ENCODE measurements at regions not wholly inside any gene's neighbourhood (a gene's known extent, or its start where the extent isn't known, plus 50 kb on each side); places are given as distances from the start of the nearest gene placed in this dataset.

DNA sequence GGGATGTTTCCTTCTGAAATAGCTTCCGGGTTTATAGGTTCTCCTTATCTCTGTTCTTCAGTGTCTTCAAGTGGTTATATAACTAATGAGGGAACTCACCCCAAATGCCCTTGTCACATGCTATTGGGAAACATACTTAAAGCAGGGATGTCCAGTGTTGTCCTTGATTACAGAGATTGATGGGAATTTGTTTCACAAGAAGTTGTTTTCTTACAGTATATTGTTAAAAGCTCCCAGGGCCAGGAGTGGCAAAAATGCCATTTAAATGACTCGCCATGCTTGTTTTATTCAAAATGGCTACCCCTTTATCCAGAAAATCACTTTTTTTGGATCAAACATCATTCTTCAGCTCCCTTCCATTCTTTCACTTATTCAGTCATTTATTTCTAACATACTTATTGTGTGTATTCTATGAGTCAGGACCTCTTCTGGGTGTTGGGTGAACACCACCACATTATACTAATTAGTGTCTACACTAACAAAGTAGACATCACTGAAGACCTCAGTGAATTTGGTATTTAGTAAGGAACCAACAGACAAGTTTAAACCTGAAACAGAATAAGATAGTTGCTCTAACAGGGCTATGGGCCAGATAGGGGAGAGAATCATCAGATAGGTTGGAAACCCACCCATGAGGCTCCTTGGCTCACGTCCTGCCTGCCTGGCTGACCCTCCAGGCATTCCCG, 791.1 kb downstream of the MAFB start:
- Histone ChIP-seq H3K9me3 (no peaks in the 10 kb centered on the region), H3K4me1 (ENCODE audit: insufficient read depth) (no peaks in the 10 kb centered on the region), H3K36me3 (no peaks in the 10 kb centered on the region), H3K4me3 (no peak overlapping the region), H3K27ac (no peak overlapping the region), H3K27me3 (no peaks in the 10 kb centered on the region)
- DNase-seq, result no peak
- intact Hi-C loops (cut with DNase I), result no loop called here
- TF ChIP-seq EP300 (IDR thresholded peaks at IDR 0.05) (no peak), POLR2A (IDR thresholded peaks at IDR 0.05) (no peak)
- TF ChIP-seq, protein P1, sequence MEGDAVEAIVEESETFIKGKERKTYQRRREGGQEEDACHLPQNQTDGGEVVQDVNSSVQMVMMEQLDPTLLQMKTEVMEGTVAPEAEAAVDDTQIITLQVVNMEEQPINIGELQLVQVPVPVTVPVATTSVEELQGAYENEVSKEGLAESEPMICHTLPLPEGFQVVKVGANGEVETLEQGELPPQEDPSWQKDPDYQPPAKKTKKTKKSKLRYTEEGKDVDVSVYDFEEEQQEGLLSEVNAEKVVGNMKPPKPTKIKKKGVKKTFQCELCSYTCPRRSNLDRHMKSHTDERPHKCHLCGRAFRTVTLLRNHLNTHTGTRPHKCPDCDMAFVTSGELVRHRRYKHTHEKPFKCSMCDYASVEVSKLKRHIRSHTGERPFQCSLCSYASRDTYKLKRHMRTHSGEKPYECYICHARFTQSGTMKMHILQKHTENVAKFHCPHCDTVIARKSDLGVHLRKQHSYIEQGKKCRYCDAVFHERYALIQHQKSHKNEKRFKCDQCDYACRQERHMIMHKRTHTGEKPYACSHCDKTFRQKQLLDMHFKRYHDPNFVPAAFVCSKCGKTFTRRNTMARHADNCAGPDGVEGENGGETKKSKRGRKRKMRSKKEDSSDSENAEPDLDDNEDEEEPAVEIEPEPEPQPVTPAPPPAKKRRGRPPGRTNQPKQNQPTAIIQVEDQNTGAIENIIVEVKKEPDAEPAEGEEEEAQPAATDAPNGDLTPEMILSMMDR (IDR thresholded peaks at IDR 0.05), result no peak
- WGBS, 3 donors, result 71 to 75% (median 73%) methylated on average over 4 of the region's 4 CpGs

DNA sequence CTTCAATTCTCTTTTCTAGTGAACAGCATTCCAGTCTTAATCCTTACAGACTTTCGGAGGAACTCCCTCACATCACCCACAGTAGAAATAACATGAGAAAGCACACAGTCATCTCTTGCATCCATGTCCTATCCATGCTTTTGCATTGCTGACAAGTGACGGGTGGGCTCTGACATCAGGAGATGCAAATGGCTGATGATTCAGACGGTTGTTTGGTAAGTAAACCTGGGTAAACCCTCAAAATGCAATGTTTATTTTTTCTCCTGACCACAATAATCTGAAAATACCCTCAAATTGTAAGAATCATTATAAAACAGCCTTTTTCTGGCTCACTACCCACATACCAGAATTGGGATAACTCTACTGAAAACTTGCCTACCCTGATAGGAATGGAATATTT, 792.0 kb downstream of the MAFB start:
- H3K27me3 ChIP-seq, result no peaks in the 10 kb centered on the region
- no peaks in the 10 kb centered on the region for H3K4me1 ChIP-seq (ENCODE audit: insufficient read depth)
- intact Hi-C loops (cut with DNase I), result no loop called here
- TF ChIP-seq POLR2A (IDR thresholded peaks at IDR 0.05) (no peak), EP300 (IDR thresholded peaks at IDR 0.05) (no peak)
- TF ChIP-seq, protein P1 (IDR thresholded peaks at IDR 0.05), result no peak
- H3K27ac ChIP-seq, result no peak overlapping the region
- no peaks in the 10 kb centered on the region for H3K36me3 ChIP-seq
- DNase-seq, result no peak
- no peaks in the 10 kb centered on the region for H3K9me3 ChIP-seq
- WGBS, 3 donors, result 61 to 79% (median 62%) methylated on average over 3 of the region's 3 CpGs
- H3K4me3 ChIP-seq, result no peak overlapping the region

DNA sequence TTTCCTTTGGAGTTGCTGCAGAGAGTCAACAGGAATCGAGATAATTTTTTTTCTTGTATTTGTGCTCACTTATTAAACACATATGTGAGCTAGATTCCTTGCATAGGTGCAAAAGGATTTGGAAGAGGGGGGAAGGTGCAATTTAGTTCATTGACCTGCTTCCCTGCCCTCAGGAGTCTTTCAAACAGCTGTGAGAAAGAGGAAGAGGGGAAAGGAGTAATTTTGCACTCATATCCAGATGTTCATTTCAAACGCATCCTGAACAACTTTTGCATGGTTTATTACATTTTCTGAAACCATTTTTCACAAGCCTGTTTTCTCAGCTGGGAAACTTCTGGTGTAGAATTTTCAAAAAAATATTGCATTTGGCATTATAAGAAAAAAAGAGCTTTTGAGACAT, 795.0 kb downstream of the MAFB start:
- no peak overlapping the region for H3K4me3 ChIP-seq
- H3K4me1 ChIP-seq (ENCODE audit: insufficient read depth), result no peaks in the 10 kb centered on the region
- intact Hi-C loops (cut with DNase I), result no loop called here
- no peak overlapping the region for H3K27ac ChIP-seq
- no peaks in the 10 kb centered on the region for H3K27me3 ChIP-seq
- no peak for DNase-seq
- TF ChIP-seq, protein P1 (IDR thresholded peaks at IDR 0.05), result no peak
- TF ChIP-seq POLR2A (IDR thresholded peaks at IDR 0.05), result no peak
- TF ChIP-seq EP300 (IDR thresholded peaks at IDR 0.05), result no peak
- WGBS, 3 donors, result 49 to 59% (median 51%) methylated on average over 2 of the region's 2 CpGs
- no peaks in the 10 kb centered on the region for H3K36me3 ChIP-seq
- no peaks in the 10 kb centered on the region for H3K9me3 ChIP-seq

DNA sequence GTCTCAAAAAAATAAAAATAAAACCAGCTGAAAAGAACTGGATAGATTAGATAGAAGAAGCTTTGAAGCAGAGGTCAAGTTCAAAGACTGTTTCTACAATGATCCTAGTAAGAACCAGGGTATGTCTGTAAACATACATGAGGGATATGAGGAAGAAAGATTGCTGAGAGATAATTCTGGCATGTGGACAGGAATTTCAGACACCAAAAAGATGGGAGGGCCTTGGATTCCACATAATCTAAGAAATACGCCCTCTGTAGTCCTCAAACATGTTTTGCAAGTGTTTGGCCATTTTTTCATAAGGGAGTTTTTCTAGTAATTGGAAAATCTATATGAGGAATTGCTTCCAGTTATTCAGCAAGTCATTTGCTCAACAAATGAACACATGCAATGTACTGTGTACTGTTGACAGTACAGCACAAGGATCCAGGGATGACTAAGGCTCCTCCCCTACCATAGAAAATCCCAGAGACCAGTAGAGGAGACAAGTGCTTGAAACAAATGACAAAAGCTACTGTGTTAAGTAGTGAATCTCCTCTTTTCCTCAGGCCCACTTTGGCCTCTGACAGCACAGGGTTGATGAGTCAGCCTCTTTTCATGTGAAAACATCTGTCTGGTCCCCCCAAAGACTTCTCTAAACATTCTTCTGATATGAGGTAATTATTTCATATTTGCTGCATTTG, 795.9 kb downstream of the MAFB start:
- no peak for TF ChIP-seq POLR2A (IDR thresholded peaks at IDR 0.05)
- TF ChIP-seq, protein P1 (IDR thresholded peaks at IDR 0.05), result no peak
- no peak for TF ChIP-seq EP300 (IDR thresholded peaks at IDR 0.05)
- no peak for DNase-seq
- H3K27ac ChIP-seq, result no peak overlapping the region
- intact Hi-C loops (cut with DNase I), result no loop called here
- no peak overlapping the region for H3K4me3 ChIP-seq
- no peaks in the 10 kb centered on the region for H3K36me3 ChIP-seq
- H3K9me3 ChIP-seq, result no peaks in the 10 kb centered on the region
- WGBS, 3 donors, result 56 to 75% (median 66%) methylated on average over 1 of the region's 1 CpG
- H3K27me3 ChIP-seq, result no peaks in the 10 kb centered on the region
- no peaks in the 10 kb centered on the region for H3K4me1 ChIP-seq (ENCODE audit: insufficient read depth)

Measured in ovary (tissue), 7 donors.